ENCODE measurements at regions not wholly inside any gene's neighbourhood (a gene's known extent, or its start where the extent isn't known, plus 50 kb on each side); places are given as distances from the start of the nearest gene placed in this dataset.

DNA sequence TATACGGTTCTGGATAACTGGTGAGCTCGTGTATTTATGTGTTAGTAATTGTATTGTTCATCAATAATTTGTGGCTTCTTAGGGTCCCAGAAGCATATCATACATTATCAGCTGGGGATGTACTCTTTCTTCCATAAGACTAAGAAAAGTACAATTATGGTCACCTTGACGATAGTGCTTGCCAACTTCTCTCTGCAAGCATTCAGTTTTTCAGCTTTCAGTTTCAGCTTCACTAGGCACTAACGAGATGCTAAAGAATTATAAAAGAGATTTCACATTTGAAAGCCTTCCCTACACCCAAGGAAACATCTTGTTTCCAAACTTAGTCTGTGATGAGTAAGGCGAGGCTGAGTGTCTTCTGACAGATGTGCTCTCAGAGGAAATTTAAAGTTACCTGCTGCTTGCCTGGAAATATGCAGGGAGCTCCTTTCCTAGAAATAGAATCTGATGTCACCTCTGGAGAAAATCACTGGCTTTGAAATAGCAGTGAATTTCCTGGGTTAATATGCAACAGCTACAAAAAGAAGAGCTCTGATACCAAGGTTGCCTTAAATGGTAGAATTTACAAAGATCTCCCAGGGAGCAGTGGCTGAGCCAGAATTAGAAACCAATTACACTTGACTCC lies 1419.9 kb upstream of the TMEM132C start:
- Histone ChIP-seq H3K4me2 (ENCODE audit: low read length) (no peak overlapping the region), H3K36me3 (ENCODE audit: insufficient read depth, low read length) (no peaks in the 10 kb centered on the region), H3K79me2 (ENCODE audit: insufficient read depth, low read length) (no peaks in the 10 kb centered on the region), H2AFZ (ENCODE audit: low read length) (no peak overlapping the region), H3K27ac (ENCODE audit: low read depth, low read length, poor library complexity, severe bottlenecking) (no peak overlapping the region), H3F3A (ENCODE audit: insufficient read depth, low read length) (no peaks in the 10 kb centered on the region), H3K9me3 (ENCODE audit: low read length) (no peaks in the 10 kb centered on the region), H3K27me3 (ENCODE audit: insufficient read depth, low read length) (no peaks in the 10 kb centered on the region), H3K9ac (ENCODE audit: low read length) (no peak overlapping the region), H3K4me1 (ENCODE audit: insufficient read depth, low read length, severe bottlenecking) (no peaks in the 10 kb centered on the region), H3K4me3 (ENCODE audit: low read depth, low read length, poor library complexity, severe bottlenecking) (no peak overlapping the region), H4K20me1 (ENCODE audit: insufficient read depth, low read length) (no peaks in the 10 kb centered on the region), H3K9me2 (ENCODE audit: low read depth, low read length) (no peaks in the 10 kb centered on the region)
- no peak for TF ChIP-seq EZH2 (IDR thresholded peaks at IDR 0.05; ENCODE audit: borderline replicate concordance, low read length)
- TF ChIP-seq, protein P1, sequence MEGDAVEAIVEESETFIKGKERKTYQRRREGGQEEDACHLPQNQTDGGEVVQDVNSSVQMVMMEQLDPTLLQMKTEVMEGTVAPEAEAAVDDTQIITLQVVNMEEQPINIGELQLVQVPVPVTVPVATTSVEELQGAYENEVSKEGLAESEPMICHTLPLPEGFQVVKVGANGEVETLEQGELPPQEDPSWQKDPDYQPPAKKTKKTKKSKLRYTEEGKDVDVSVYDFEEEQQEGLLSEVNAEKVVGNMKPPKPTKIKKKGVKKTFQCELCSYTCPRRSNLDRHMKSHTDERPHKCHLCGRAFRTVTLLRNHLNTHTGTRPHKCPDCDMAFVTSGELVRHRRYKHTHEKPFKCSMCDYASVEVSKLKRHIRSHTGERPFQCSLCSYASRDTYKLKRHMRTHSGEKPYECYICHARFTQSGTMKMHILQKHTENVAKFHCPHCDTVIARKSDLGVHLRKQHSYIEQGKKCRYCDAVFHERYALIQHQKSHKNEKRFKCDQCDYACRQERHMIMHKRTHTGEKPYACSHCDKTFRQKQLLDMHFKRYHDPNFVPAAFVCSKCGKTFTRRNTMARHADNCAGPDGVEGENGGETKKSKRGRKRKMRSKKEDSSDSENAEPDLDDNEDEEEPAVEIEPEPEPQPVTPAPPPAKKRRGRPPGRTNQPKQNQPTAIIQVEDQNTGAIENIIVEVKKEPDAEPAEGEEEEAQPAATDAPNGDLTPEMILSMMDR (IDR thresholded peaks at IDR 0.05; ENCODE audit: low read length), result no peak

DNA sequence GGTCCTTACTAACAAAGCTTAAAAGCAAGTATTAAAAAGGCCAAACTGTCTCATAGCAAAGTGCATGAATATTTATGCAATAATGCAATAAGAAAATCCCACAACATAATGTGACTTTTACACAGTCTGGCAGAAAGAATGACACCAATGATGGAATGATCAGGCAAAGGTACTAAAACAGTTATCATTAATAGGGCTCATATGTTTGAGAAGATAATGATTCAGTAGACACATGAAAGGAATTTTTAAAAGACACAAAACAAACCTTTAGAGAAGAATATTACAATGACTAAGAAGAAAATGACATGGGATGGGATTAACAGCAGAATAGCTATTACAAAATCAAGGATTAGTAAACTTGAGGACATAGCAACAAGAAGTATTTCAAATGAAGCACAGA lies 1411.2 kb upstream of the TMEM132C start:
- Histone ChIP-seq H3K9ac (ENCODE audit: low read length) (no peak overlapping the region), H3K4me2 (ENCODE audit: low read length) (no peak overlapping the region), H2AFZ (ENCODE audit: low read length) (no peak overlapping the region), H3F3A (ENCODE audit: insufficient read depth, low read length) (no peaks in the 10 kb centered on the region), H3K36me3 (ENCODE audit: insufficient read depth, low read length) (no peaks in the 10 kb centered on the region), H3K4me1 (ENCODE audit: insufficient read depth, low read length, severe bottlenecking) (no peaks in the 10 kb centered on the region), H3K79me2 (ENCODE audit: insufficient read depth, low read length) (no peaks in the 10 kb centered on the region), H3K9me2 (ENCODE audit: low read depth, low read length) (no peaks in the 10 kb centered on the region), H3K27ac (ENCODE audit: low read depth, low read length, poor library complexity, severe bottlenecking) (no peak overlapping the region), H3K9me3 (ENCODE audit: low read length) (no peaks in the 10 kb centered on the region), H3K27me3 (ENCODE audit: insufficient read depth, low read length) (no peaks in the 10 kb centered on the region), H4K20me1 (ENCODE audit: insufficient read depth, low read length) (no peaks in the 10 kb centered on the region), H3K4me3 (ENCODE audit: low read depth, low read length, poor library complexity, severe bottlenecking) (no peak overlapping the region)
- TF ChIP-seq, protein P1 (IDR thresholded peaks at IDR 0.05; ENCODE audit: low read length), result no peak
- no peak for TF ChIP-seq EZH2 (IDR thresholded peaks at IDR 0.05; ENCODE audit: borderline replicate concordance, low read length)

- Histone ChIP-seq H3K4me2 (ENCODE audit: low read length) (no peak overlapping the region), H3K9me2 (ENCODE audit: low read depth, low read length) (no peaks in the 10 kb centered on the region), H3K4me1 (ENCODE audit: insufficient read depth, low read length, severe bottlenecking) (no peaks in the 10 kb centered on the region), H3K9me3 (ENCODE audit: low read length) (no peaks in the 10 kb centered on the region), H2AFZ (ENCODE audit: low read length) (no peak overlapping the region), H3K36me3 (ENCODE audit: insufficient read depth, low read length) (no peaks in the 10 kb centered on the region), H3K9ac (ENCODE audit: low read length) (no peak overlapping the region), H3F3A (ENCODE audit: insufficient read depth, low read length) (no peaks in the 10 kb centered on the region), H3K27me3 (ENCODE audit: insufficient read depth, low read length) (no peaks in the 10 kb centered on the region), H3K79me2 (ENCODE audit: insufficient read depth, low read length) (no peaks in the 10 kb centered on the region), H3K27ac (ENCODE audit: low read depth, low read length, poor library complexity, severe bottlenecking) (no peak overlapping the region), H4K20me1 (ENCODE audit: insufficient read depth, low read length) (no peaks in the 10 kb centered on the region), H3K4me3 (ENCODE audit: low read depth, low read length, poor library complexity, severe bottlenecking) (no peak overlapping the region)
- TF ChIP-seq EZH2 (IDR thresholded peaks at IDR 0.05; ENCODE audit: borderline replicate concordance, low read length), result no peak
- TF ChIP-seq, protein P1 (IDR thresholded peaks at IDR 0.05; ENCODE audit: low read length), result no peak
Measured at GRCh38 chr12:126856958-126857357, 1410.0 kb upstream of the TMEM132C start.
